IPS-20b (cell line): ENCODE measurements at regions not wholly inside any gene's neighbourhood (a gene's known extent, or its start where the extent isn't known, plus 50 kb on each side); places are given as distances from the start of the nearest gene placed in this dataset.

Experiments used
- H3K27ac ChIP-seq: one replicate; pipeline ENCODE4 v1.5.1; 2013; ENCODE audit warnings: low read length
- H3K27me3 ChIP-seq: 2 replicates; pipeline ENCODE4 v1.6.1; 2013; ENCODE audit warnings: mild to moderate bottlenecking, low read length, inconsistent platforms; ENCODE audit not compliant: insufficient read depth
- H3K36me3 ChIP-seq: 2 replicates; pipeline ENCODE4 v1.6.1; 2013; ENCODE audit warnings: low read depth, mild to moderate bottlenecking, inconsistent platforms, low read length, moderate library complexity; ENCODE audit not compliant: insufficient read depth
- H3K4me1 ChIP-seq: 2 replicates; pipeline ENCODE4 v1.6.1; 2013; ENCODE audit warnings: mild to moderate bottlenecking, control low read depth, inconsistent platforms, low read length, moderate library complexity; ENCODE audit not compliant: insufficient read depth
- H3K4me3 ChIP-seq: 2 replicates; pipeline ENCODE4 v1.5.1; 2013; ENCODE audit warnings: mild to moderate bottlenecking, low read length, inconsistent platforms
- H3K9ac ChIP-seq: 2 replicates; pipeline ENCODE4 v1.6.1; 2013; ENCODE audit warnings: low read depth, mild to moderate bottlenecking, inconsistent platforms, low read length, moderate library complexity
- H3K9me3 ChIP-seq: 2 replicates; pipeline ENCODE4 v1.6.1; 2013; ENCODE audit warnings: mild to moderate bottlenecking, low read depth, low read length, inconsistent platforms; ENCODE audit not compliant: insufficient read depth

DNA sequence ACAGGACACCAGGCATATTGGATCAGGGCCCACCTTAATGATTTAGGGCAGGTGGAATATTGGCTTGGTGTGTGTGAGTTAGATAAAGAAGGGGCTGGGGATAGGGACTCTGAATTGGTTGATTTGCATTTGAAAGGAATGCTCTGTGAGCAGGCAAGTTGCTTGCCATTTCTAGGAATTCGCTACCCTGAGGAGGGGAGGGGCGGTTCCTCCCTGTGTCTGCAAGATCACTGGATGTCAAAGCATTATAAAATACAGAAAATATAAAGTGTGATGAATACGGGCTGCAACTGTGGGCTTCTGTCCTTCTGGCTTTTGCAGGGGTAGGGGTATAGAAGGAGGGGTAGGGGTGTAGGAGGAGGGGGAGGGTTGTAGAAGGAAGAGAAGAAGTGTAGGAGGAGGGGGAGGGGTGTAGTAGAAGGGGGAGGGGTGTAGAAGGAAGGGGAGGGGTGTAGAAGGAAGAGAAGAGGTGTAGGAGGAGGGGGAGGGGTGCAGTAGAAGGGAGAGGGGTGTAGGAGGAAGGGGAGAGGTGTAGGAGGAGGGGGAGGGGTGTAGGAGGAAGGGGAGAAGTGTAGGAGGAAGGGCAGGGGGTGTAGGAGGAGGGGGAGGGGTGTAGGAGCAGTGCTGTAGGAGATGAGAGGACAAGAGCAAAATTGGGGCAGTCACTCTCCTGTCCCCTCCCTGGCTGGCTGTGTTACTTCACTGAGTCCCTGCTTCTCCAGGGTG lies 238.0 kb upstream of the COPS8 start:
- H3K27ac ChIP-seq: peak overlapping the region; percentile 26
- 0 out of 2 replicates have a peak, but pooled peaks cover 4% of the 10 kb centered on the region for H3K27me3 ChIP-seq
- H3K9ac ChIP-seq: peak overlapping the region; percentile 10; the same call in 1 of the 2 replicates
- peaks cover 18% of the 10 kb centered on the region for H3K9me3 ChIP-seq
- peak overlapping the region; percentile 33; the same call in 1 of the 2 replicates for H3K4me3 ChIP-seq
- no peaks in the 10 kb centered on the region for H3K36me3 ChIP-seq
- peaks cover 15% of the 10 kb centered on the region; the same call in 1 of the 2 replicates for H3K4me1 ChIP-seq

DNA sequence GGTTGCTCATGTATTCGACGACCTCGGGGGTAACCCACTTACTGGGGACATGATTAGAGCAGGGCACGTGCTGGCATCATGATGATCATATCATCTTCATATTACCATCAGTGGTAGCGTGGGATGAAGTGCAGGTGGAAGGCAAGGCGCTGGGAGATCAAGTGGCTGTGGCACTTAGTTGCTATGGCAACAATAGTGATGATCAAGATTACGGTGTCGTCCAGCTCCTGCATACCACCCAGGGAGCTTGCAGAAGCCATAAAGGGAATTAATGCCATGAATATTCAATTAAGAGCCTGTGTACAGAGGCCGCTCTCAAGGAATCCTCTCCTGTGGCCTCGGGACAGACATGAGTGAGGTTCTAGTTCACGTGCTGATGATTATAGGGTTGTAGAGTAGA lies 237.2 kb upstream of the COPS8 start:
- Histone ChIP-seq H3K27ac (peak overlapping the region; percentile 26), H3K27me3 (0 out of 2 replicates have a peak, but pooled peaks cover 4% of the 10 kb centered on the region), H3K4me1 (peaks cover 18% of the 10 kb centered on the region; the same call in 1 of the 2 replicates), H3K4me3 (no peak overlapping the region), H3K36me3 (no peaks in the 10 kb centered on the region), H3K9me3 (peaks cover 18% of the 10 kb centered on the region), H3K9ac (no peak overlapping the region; the same call in 1 of the 2 replicates)

DNA sequence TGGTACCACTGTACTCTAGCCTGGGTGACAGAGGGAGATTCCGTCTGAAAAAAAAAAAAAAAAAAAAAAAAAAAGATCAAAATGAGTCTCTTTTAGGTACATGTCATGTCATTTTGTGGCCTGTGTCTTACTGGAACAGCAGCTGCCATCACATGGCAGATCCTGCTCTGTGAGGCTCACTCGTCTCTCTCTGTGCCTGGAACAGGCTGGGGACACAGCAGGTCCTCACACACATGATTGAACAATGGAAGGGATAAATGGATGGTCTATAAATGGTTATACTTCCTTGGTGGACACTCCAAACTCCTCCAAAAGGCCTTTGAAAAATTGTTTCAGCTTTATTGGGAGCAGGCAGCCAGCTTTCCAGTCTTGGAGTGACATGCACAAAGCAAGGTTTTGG lies 236.2 kb upstream of the COPS8 start:
- Histone ChIP-seq H3K27ac (no peak overlapping the region), H3K4me3 (no peak overlapping the region), H3K36me3 (no peaks in the 10 kb centered on the region), H3K9me3 (peaks cover 13% of the 10 kb centered on the region), H3K4me1 (peaks cover 19% of the 10 kb centered on the region; the same call in 1 of the 2 replicates), H3K27me3 (0 out of 2 replicates have a peak, but pooled peaks cover 4% of the 10 kb centered on the region), H3K9ac (no peak overlapping the region)

DNA sequence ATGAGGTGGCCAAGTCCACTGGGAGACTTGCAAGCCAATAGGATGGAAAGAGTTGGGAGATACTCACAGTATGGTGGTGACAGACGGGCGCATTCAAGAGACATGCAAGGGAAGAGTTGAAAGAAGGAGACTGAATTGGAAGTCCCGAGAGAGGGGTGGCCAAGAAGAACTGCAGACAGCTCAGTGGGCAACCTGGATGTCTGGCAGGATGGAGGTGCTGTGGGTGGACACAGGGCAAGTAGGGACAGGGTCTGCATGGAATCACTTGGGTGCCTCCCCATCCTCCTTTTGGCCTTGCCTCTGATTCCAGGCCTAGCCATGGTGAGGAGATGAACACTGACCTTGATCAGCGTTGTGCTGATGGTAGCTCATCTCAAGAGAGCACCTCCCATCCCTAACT lies 235.7 kb upstream of the COPS8 start:
- no peak overlapping the region for H3K9ac ChIP-seq
- peaks cover 9% of the 10 kb centered on the region for H3K9me3 ChIP-seq
- 0 out of 2 replicates have a peak, but pooled peaks cover 4% of the 10 kb centered on the region for H3K27me3 ChIP-seq
- H3K27ac ChIP-seq: no peak overlapping the region
- no peak overlapping the region for H3K4me3 ChIP-seq
- no peaks in the 10 kb centered on the region for H3K36me3 ChIP-seq
- H3K4me1 ChIP-seq: peaks cover 19% of the 10 kb centered on the region; the same call in 1 of the 2 replicates

DNA sequence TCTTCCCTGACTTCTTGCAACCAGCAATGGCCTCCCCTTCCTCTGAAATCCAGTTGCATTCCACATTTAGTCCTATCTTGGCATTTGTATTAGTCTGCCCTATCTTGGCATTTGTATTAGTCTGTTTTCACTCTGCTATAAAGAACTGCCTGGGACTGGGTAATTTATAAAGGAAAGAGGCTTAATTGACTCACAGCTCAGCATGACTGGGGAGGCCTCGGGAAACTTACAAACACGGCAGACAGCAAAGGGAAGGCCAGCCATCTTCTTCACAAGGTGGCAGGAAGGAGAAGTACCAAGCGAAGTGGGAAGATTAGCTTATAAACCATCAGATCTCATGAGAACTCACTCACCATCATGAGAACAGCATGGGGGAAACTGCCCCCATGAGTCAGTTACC lies 234.5 kb upstream of the COPS8 start:
- H3K27me3 ChIP-seq: 0 out of 2 replicates have a peak, but pooled peaks cover 4% of the 10 kb centered on the region

DNA sequence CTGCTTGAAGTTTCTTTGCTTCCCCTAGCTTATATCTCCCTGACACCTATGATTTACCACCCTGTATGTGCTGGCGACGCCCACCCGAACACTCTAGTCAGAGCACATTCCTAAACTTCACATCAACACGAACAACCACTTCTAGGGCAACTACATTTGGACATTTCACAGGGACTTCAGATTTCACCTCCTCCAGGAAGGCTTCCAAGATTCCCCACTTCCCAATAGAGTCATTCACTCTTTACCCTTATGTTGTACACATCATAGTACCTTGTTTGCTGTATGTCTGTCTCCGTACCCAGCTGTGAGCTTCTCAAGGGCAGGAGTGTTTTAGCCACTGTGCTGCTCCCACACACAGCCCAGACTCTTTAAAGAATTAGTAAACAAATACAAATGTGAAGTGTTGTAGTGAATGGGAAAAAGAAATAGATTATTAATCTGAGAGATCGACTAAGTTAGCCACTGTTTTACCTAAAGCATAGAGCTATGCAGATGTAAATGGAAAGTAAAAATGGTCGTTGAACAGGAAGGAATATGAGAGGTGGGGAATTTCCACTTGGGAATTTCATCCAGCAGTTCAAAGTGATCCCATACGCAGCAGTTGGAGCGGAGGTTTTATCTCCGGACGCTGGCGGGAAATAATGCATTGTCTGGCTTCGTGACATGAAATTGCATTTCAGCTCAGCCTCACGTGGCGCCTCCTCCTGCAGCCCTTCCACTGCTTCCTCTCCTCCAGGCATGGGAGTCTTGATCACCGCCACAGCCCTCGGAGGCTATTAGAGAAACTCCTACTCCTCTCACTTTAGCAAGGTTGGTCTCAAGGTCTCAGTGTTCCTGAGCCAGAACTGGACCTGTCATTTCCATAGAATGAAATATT lies 233.4 kb upstream of the COPS8 start:
- H3K9ac ChIP-seq: no peak overlapping the region
- H3K27me3 ChIP-seq: 0 out of 2 replicates have a peak, but pooled peaks cover 4% of the 10 kb centered on the region
- no peak overlapping the region for H3K4me3 ChIP-seq
- H3K4me1 ChIP-seq: peaks cover 24% of the 10 kb centered on the region; the same call in 1 of the 2 replicates
- no peaks in the 10 kb centered on the region for H3K9me3 ChIP-seq
- H3K36me3 ChIP-seq: no peaks in the 10 kb centered on the region
- no peak overlapping the region for H3K27ac ChIP-seq

More for the DNA sequence above, 234.5 kb upstream of the COPS8 start:
- Histone ChIP-seq H3K4me1 (peaks cover 23% of the 10 kb centered on the region; the same call in 1 of the 2 replicates), H3K9ac (no peak overlapping the region), H3K4me3 (no peak overlapping the region), H3K27ac (no peak overlapping the region), H3K9me3 (no peaks in the 10 kb centered on the region), H3K36me3 (no peaks in the 10 kb centered on the region)

DNA sequence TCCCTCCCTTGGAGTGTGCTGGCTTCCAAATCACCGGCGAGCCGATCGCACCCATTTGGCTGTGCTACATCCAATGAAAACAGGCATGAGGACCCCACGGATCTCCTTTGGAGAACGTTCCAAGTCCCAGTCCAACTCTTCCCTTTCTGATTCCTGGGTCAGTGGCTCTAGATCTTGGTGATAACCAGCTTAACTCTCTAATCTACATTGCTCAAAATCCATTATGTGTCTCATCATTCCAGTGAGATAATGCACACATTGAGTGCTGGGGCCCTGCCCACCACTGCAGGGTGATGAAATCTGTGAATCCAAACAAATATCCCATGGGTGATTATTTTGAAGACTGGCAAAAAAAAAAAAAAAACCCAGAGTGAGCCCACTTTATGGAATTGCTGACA lies 232.7 kb upstream of the COPS8 start:
- peaks cover 30% of the 10 kb centered on the region for H3K4me1 ChIP-seq
- no peak overlapping the region for H3K4me3 ChIP-seq
- 0 out of 2 replicates have a peak, but pooled peaks cover 4% of the 10 kb centered on the region for H3K27me3 ChIP-seq
- no peak overlapping the region for H3K27ac ChIP-seq
- H3K9ac ChIP-seq: no peak overlapping the region
- no peaks in the 10 kb centered on the region for H3K9me3 ChIP-seq
- H3K36me3 ChIP-seq: no peaks in the 10 kb centered on the region

DNA sequence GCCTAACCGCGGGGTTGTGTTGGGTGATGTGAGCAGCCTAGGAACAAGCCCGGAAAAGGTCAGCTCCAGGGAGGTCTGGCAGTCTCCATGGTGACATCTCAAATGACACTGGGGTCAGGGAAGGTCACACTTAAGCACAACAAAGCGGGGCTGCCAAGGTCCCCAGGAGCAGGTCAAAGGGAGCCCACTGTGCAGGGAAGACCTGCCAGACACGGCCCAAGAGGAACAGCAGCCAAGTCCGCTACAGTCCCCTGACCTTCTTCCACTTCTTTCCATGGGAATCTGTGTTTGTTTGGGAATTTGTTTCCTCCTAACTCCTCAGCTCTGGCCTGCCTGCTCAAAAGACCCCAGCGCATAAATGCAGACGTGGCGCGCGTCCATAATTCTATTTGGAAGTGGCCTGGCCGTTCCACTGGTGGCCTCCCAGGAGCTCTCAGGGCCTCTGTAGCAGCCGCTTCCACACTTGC lies 232.1 kb upstream of the COPS8 start:
- H3K4me1 ChIP-seq: peaks cover 28% of the 10 kb centered on the region
- H3K27ac ChIP-seq: no peak overlapping the region
- no peaks in the 10 kb centered on the region for H3K36me3 ChIP-seq
- peaks cover 1% of the 10 kb centered on the region for H3K9me3 ChIP-seq
- 0 out of 2 replicates have a peak, but pooled peaks cover 4% of the 10 kb centered on the region for H3K27me3 ChIP-seq
- no peak overlapping the region for H3K9ac ChIP-seq
- H3K4me3 ChIP-seq: no peak overlapping the region

DNA sequence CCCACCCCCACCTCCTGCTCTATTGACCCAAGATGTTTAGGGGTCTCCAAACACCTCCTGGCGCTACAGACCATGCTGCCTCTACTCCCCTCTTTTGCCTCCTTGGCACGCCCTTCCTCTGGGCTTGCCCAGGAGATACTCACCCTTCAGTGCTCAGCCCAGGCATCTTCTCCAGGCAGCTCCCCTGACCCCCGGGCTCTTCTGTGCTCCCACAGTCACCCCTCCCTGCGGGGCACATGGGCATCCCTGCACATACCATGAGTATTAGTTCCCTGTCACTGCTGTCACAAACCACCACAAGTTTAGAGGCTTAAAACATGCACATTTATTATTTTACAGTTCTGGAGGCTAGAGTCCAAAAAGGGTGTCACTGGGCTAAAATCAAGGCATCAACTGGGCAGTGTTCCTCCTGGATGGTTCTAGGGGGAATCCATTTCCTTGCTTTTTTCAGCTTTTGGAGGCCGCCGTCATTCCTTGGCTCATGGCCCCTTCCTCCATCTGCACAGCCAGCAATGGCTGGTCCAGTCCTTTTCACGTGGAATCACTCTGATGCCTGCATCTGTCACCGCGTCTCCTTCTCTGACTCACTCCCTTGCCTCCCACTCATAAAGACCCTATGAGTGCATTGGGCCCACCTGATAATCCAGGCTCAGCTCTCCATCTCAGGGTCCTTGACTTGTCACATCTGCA lies 230.4 kb upstream of the COPS8 start:
- Histone ChIP-seq H3K36me3 (no peaks in the 10 kb centered on the region), H3K27ac (no peak overlapping the region), H3K4me3 (no peak overlapping the region), H3K9ac (no peak overlapping the region), H3K27me3 (0 out of 2 replicates have a peak, but pooled peaks cover 4% of the 10 kb centered on the region), H3K9me3 (peaks cover 6% of the 10 kb centered on the region), H3K4me1 (peaks cover 32% of the 10 kb centered on the region)

DNA sequence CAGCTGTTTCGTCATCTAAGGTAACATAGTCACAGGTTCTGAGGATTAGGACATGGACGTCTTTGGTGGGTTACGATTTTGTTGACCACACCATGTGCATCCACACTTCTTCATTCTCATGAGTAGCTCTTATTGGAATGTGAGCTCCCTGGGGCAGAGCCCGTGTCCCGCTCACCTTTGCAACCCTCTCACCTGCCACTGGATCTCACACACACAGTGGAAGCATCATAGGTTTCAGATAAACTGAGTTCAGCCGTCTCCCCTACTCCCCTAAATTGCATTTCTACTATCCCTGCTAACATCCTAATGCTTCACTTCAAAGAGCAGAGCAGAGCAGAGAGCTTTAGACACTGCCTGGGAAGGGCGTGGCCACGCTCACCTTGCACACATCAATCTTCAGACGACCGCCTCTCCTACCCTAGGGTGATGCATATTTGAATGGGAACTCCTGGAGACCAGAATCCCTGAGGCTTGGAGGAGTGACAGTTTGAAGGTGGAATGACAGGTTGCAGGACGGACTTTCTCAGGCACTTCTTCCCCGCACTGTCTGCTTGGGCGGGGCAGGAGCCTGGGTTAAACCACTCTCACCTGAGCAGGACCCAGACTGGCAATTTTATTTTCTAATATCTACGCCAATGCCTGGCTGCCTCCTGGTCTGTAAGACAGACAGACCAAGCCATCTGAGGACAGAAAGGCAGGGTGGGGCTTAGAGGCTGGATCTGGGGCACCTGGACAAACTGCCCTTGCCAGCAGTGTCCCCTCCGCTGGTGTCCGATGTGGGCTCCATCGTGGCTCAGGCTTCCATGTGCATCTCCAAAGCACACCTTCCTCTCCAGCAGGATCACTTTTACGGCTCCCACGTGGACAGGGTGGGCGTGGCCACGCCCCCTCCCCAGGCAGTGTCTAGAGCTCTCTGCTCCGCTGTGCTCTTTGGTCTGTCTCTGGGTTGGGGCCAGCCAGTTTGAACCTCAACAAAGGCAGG lies 229.5 kb upstream of the COPS8 start:
- Histone ChIP-seq H3K27ac (no peak overlapping the region), H3K9ac (no peak overlapping the region; the same call in 1 of the 2 replicates), H3K27me3 (0 out of 2 replicates have a peak, but pooled peaks cover 4% of the 10 kb centered on the region), H3K4me1 (peaks cover 38% of the 10 kb centered on the region), H3K4me3 (no peak overlapping the region), H3K36me3 (no peaks in the 10 kb centered on the region), H3K9me3 (peaks cover 6% of the 10 kb centered on the region)
